ENCODE measurements at regions not wholly inside any gene's neighbourhood (a gene's known extent, or its start where the extent isn't known, plus 50 kb on each side); places are given as distances from the start of the nearest gene placed in this dataset.

DNA sequence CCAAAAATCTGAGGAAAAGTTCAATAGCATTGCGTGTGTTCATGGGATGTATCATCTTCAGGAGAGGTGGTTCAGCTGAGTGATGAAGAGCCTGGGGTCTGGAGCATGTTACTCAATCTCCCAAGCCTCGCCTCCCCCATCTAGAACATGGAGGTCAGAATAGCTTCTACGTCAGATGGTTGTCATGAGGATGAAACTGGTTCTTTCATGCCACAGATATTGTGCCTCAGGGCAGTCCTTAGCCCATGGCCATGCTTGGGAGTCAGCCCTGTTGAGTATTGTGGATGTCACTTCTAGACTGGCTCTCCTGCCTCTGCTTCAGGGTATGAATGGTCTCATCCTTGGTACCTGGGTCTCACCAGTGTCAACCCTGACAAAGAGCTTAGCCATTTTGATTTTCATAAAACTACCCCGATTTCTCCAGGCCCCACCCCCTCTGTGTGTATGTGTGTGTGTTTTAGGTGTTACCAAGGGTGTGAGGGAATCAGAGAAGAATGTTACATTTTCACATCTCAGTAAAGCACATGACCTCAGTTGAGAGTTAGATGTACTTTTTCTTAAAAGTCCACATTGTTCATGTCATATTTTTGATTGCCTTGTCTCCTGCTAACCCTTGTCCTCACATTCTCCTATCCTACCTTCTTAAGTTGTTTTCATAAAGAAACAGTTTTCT is 97.8 kb upstream of the CD180 start:
- Histone ChIP-seq H2AFZ (ENCODE audit: insufficient read depth, low read depth, low read length, poor library complexity, severe bottlenecking) (no peak overlapping the region), H3K4me2 (replicated peaks; ENCODE audit: low read depth, low read length, poor library complexity, severe bottlenecking) (no peak overlapping the region), H4K20me1 (ENCODE audit: control insufficient read depth, insufficient read depth, low read length, poor library complexity, severe bottlenecking) (no peaks in the 10 kb centered on the region), H3K4me3 (ENCODE audit: control extremely low read depth in 1 of 5, extremely low read depth in 1 of 5, insufficient read depth in 1 of 5, low read depth in 2 of 5, low read length in 4 of 5) (no peak overlapping the region), H3K4me1 (ENCODE audit: control insufficient read depth in 2 of 2, insufficient read depth in 2 of 2, low read length in 2 of 2) (no peaks in the 10 kb centered on the region), H3K9me3 (ENCODE audit: control extremely low read depth in 1 of 3, control insufficient read depth in 2 of 3, insufficient read depth in 1 of 3, low read length in 2 of 3) (no peaks in the 10 kb centered on the region), H3K27me3 (replicated peaks in 1 of 4; ENCODE audit: control extremely low read depth in 1 of 4, control insufficient read depth in 3 of 4, insufficient read depth in 4 of 4, low read length in 3 of 4) (no peaks in the 10 kb centered on the region), H3K27ac (ENCODE audit: low read length in 2 of 2) (no peak overlapping the region), H3K79me2 (ENCODE audit: control insufficient read depth, insufficient read depth, low read length) (no peaks in the 10 kb centered on the region), H3K36me3 (replicated peaks in 1 of 2; ENCODE audit: control extremely low read depth in 1 of 2, control insufficient read depth in 1 of 2, extremely low read depth in 1 of 2, insufficient read depth in 2 of 2, low read length in 1 of 2) (no peaks in the 10 kb centered on the region), H3K9ac (ENCODE audit: low read length) (no peak overlapping the region)
- DNase-seq (no peak), ATAC-seq (ENCODE audit: low read depth) (no peak)
- 83% methylated on average over 1 of the region's 4 CpGs for WGBS (ENCODE audit: insufficient coverage)
- CTCF ChIA-PET = no interaction called here
- H3K27ac Mint-ChIP-seq = no peak overlapping the region
- no peak overlapping the region for H3K4me3 Mint-ChIP-seq
- TF ChIP-seq EZH2 (IDR thresholded peaks at IDR 0.05; ENCODE audit: borderline replicate concordance, insufficient read depth, low read depth, low read length, poor library complexity, severe bottlenecking) (no peak), CTCF (IDR thresholded peaks at IDR 0.05) (no peak)
- H3K9me3 Mint-ChIP-seq (ENCODE audit: insufficient read depth) = no peaks in the 10 kb centered on the region
- POLR2A ChIA-PET = no interaction called here
- H3K4me1 Mint-ChIP-seq = no peaks in the 10 kb centered on the region
- peaks cover 15% of the 10 kb centered on the region for H3K27me3 Mint-ChIP-seq
- intact Hi-C loops (cut with micrococcal nuclease) = no loop called here

- ATAC-seq (ENCODE audit: low read depth) = no peak
- H3K9ac ChIP-seq (ENCODE audit: low read length) = no peak overlapping the region
- peaks cover 6% of the 10 kb centered on the region for H3K4me1 Mint-ChIP-seq
Measured at GRCh38 chr5:67293226-67293625, 96.6 kb upstream of the CD180 start.

More at GRCh38 chr5:67293226-67293625, 96.6 kb upstream of the CD180 start:
- no peaks in the 10 kb centered on the region for H3K9me3 ChIP-seq (ENCODE audit: control extremely low read depth in 1 of 3, control insufficient read depth in 2 of 3, insufficient read depth in 1 of 3, low read length in 2 of 3)
- no peaks in the 10 kb centered on the region for H3K27me3 ChIP-seq (replicated peaks in 1 of 4; ENCODE audit: control extremely low read depth in 1 of 4, control insufficient read depth in 3 of 4, insufficient read depth in 4 of 4, low read length in 3 of 4)
- ChIA-PET CTCF (no interaction called here), POLR2A (no interaction called here)
- Mint-ChIP-seq H3K27me3 (peaks cover 10% of the 10 kb centered on the region), H3K4me3 (no peak overlapping the region), H3K9me3 (ENCODE audit: insufficient read depth) (no peaks in the 10 kb centered on the region), H3K27ac (no peak overlapping the region)
- H3K79me2 ChIP-seq (ENCODE audit: control insufficient read depth, insufficient read depth, low read length) = no peaks in the 10 kb centered on the region
- H3K36me3 ChIP-seq (replicated peaks in 1 of 2; ENCODE audit: control extremely low read depth in 1 of 2, control insufficient read depth in 1 of 2, extremely low read depth in 1 of 2, insufficient read depth in 2 of 2, low read length in 1 of 2) = no peaks in the 10 kb centered on the region
- intact Hi-C loops (cut with micrococcal nuclease) = no loop called here
- H3K4me1 ChIP-seq (ENCODE audit: control insufficient read depth in 2 of 2, insufficient read depth in 2 of 2, low read length in 2 of 2) = peaks cover 0 to 5% of the 10 kb centered on the region in 2 donors
- H4K20me1 ChIP-seq (ENCODE audit: control insufficient read depth, insufficient read depth, low read length, poor library complexity, severe bottlenecking) = no peaks in the 10 kb centered on the region
- no peak overlapping the region for H3K4me3 ChIP-seq (ENCODE audit: control extremely low read depth in 1 of 5, extremely low read depth in 1 of 5, insufficient read depth in 1 of 5, low read depth in 2 of 5, low read length in 4 of 5)
- TF ChIP-seq CTCF (IDR thresholded peaks at IDR 0.05) (no peak), EZH2 (IDR thresholded peaks at IDR 0.05; ENCODE audit: borderline replicate concordance, insufficient read depth, low read depth, low read length, poor library complexity, severe bottlenecking) (no peak)
- H3K27ac ChIP-seq (ENCODE audit: low read length in 2 of 2) = no peak overlapping the region
- H2AFZ ChIP-seq (ENCODE audit: insufficient read depth, low read depth, low read length, poor library complexity, severe bottlenecking) = no peak overlapping the region
- no peak overlapping the region for H3K4me2 ChIP-seq (replicated peaks; ENCODE audit: low read depth, low read length, poor library complexity, severe bottlenecking)
- DNase-seq = no peak

Data from B cell (primary cell).